Mesenchymal stem cell (in vitro differentiated cells and primary cell): ENCODE measurements at regions not wholly inside any gene's neighbourhood (a gene's known extent, or its start where the extent isn't known, plus 50 kb on each side); places are given as distances from the start of the nearest gene placed in this dataset.

Experiments used
- DNase-seq: peaks from one replicate; pipeline ENCODE4 v3.0.0-alpha.2; 2013
- H2AFZ ChIP-seq: one replicate; pipeline ENCODE4 v1.6.1; 2013; ENCODE audit warnings: low read depth, mild to moderate bottlenecking, control low read depth, inconsistent platforms, low read length, moderate library complexity
- H2AK5ac ChIP-seq: 2 replicates; pipeline ENCODE4 v1.6.1; 2013; ENCODE audit warnings: low read length, moderate library complexity, mild to moderate bottlenecking, inconsistent platforms; ENCODE audit not compliant: severe bottlenecking
- H2BK120ac ChIP-seq: one replicate; pipeline ENCODE4 v1.6.1; 2013; ENCODE audit warnings: low read depth, mild to moderate bottlenecking, inconsistent platforms, low read length, moderate library complexity
- H2BK12ac ChIP-seq, 2 experiments: one replicate each; pipeline ENCODE4 v1.6.1; 2013; ENCODE audit warnings: inconsistent platforms in 2 of 2, low read length in 2 of 2, mild to moderate bottlenecking in 2 of 2, moderate library complexity in 2 of 2, control low read depth in 1 of 2
- H2BK15ac ChIP-seq: one replicate; pipeline ENCODE4 v1.6.1; 2013; ENCODE audit warnings: mild to moderate bottlenecking, low read depth, inconsistent platforms; ENCODE audit not compliant: poor library complexity, severe bottlenecking
- H2BK5ac ChIP-seq: 2 replicates; pipeline ENCODE4 v1.6.1; 2013; ENCODE audit warnings: low read depth, mild to moderate bottlenecking, low read length, control low read depth, inconsistent platforms; ENCODE audit not compliant: poor library complexity, severe bottlenecking
- H3K14ac ChIP-seq, 2 experiments: one replicate each; pipeline ENCODE4 v1.6.1; 2013; ENCODE audit warnings: inconsistent platforms in 2 of 2, low read length in 2 of 2, control low read depth in 1 of 2, mild to moderate bottlenecking in 1 of 2, moderate library complexity in 1 of 2
- H3K18ac ChIP-seq, 2 experiments: one replicate each; pipeline ENCODE4 v1.6.1; 2013; ENCODE audit warnings: inconsistent platforms in 2 of 2, low read length in 2 of 2, control low read depth in 1 of 2, low read depth in 1 of 2, mild to moderate bottlenecking in 1 of 2
- H3K23ac ChIP-seq, 2 experiments: one replicate each; pipeline ENCODE4 v1.6.1; 2013; ENCODE audit warnings: inconsistent platforms in 2 of 2, low read length in 2 of 2, mild to moderate bottlenecking in 2 of 2, moderate library complexity in 2 of 2, control low read depth in 1 of 2
- H3K27ac ChIP-seq: 2 replicates; pipeline ENCODE4 v1.5.1; 2013; ENCODE audit warnings: mild to moderate bottlenecking, moderate library complexity, low read length, control low read depth, inconsistent platforms; ENCODE audit not compliant: poor library complexity, severe bottlenecking
- H3K27me3 ChIP-seq, 2 experiments: 2 replicates each; pipeline versions ENCODE4 v1.6.1 to v1.7.0; 2013; ENCODE audit warnings: low read length in 2 of 2, mild to moderate bottlenecking in 2 of 2, moderate library complexity in 2 of 2, control low read depth in 1 of 2, inconsistent platforms in 1 of 2; ENCODE audit not compliant: control insufficient read depth in 1 of 2, insufficient read depth in 1 of 2
- H3K36me3 ChIP-seq, 2 experiments: 2 replicates each; pipeline versions ENCODE4 v1.6.1 to v1.7.0; 2013; ENCODE audit warnings: low read length in 2 of 2, control low read depth in 1 of 2, inconsistent platforms in 1 of 2, low read depth in 1 of 2, mild to moderate bottlenecking in 1 of 2; ENCODE audit not compliant: insufficient read depth in 2 of 2, control insufficient read depth in 1 of 2
- H3K4ac ChIP-seq, 2 experiments: one replicate each; pipeline ENCODE4 v1.6.1; 2013; ENCODE audit warnings: inconsistent platforms in 2 of 2, low read length in 2 of 2, mild to moderate bottlenecking in 2 of 2, moderate library complexity in 2 of 2, control low read depth in 1 of 2, low read depth in 1 of 2
- H3K4me1 ChIP-seq: 2 replicates; pipeline ENCODE4 v1.6.1; 2013; ENCODE audit warnings: low read depth, low read length, control low read depth; ENCODE audit not compliant: control insufficient read depth, insufficient read depth
- H3K4me2 ChIP-seq: 2 replicates; pipeline ENCODE4 v1.6.1; 2013; ENCODE audit warnings: low read length, mild to moderate bottlenecking, inconsistent platforms; ENCODE audit not compliant: poor library complexity, severe bottlenecking
- H3K4me3 ChIP-seq, 2 experiments: 2 replicates each; pipeline versions ENCODE4 v1.5.1 to v1.7.0; 2013; ENCODE audit warnings: low read length in 2 of 2, mild to moderate bottlenecking in 2 of 2, control low read depth in 1 of 2, low read depth in 1 of 2; ENCODE audit not compliant: insufficient read depth in 1 of 2
- H3K79me1 ChIP-seq: replicated peaks from 2 replicates; pipeline ENCODE4 v1.6.1; 2013; ENCODE audit warnings: mild to moderate bottlenecking, control low read depth, low read length, inconsistent platforms; ENCODE audit not compliant: poor library complexity, severe bottlenecking
- H3K9ac ChIP-seq: 2 replicates; pipeline ENCODE4 v1.7.0; 2013; ENCODE audit warnings: mild to moderate bottlenecking, low read length, moderate library complexity
- H3K9me3 ChIP-seq: 2 replicates; pipeline ENCODE4 v1.7.0; 2013; ENCODE audit warnings: mild to moderate bottlenecking, low read length; ENCODE audit not compliant: control insufficient read depth
- H4K8ac ChIP-seq: one replicate; pipeline ENCODE4 v1.6.1; 2013; ENCODE audit warnings: inconsistent platforms, mild to moderate bottlenecking, low read length, moderate library complexity
- H4K91ac ChIP-seq: one replicate; pipeline ENCODE4 v1.6.1; 2013; ENCODE audit warnings: mild to moderate bottlenecking, low read length, inconsistent platforms
- WGBS: methylation state at CpG from one replicate; pipeline ENCODE4 v1.1.7; 2013; ENCODE audit warnings: mixed read lengths; 5-methylcytosine and 5-hydroxymethylcytosine counted together

GRCh38 chr4:175946472-175947116, 119.0 kb upstream of the WDR17 start:
- Histone ChIP-seq H3K14ac (no peak overlapping the region), H3K4me3 (no peak overlapping the region), H2BK12ac (no peak overlapping the region), H2BK5ac (no peak overlapping the region), H3K9me3 (no peaks in the 10 kb centered on the region), H3K79me1 (no peaks in the 10 kb centered on the region), H4K91ac (no peak overlapping the region), H3K4me2 (no peak overlapping the region), H3K27ac (no peak overlapping the region), H4K8ac (no peak overlapping the region), H3K23ac (no peak overlapping the region), H3K4me1 (no peaks in the 10 kb centered on the region), H3K9ac (peak overlapping the region; percentile 70), H2AK5ac (no peak overlapping the region), H2AFZ (no peak overlapping the region), H2BK15ac (no peak overlapping the region), H3K36me3 (no peaks in the 10 kb centered on the region), H2BK120ac (no peak overlapping the region), H3K27me3 (no peaks in the 10 kb centered on the region), H3K18ac (no peak overlapping the region), H3K4ac (no peak overlapping the region)
- 86% methylated on average over 5 of the region's 6 CpGs for WGBS
- DNase-seq: no peak

GRCh38 chr4:175947117-175947722, 118.4 kb upstream of the WDR17 start:
- peak; percentile 31 for DNase-seq
- no peak overlapping the region for H3K4me2 ChIP-seq
- peak overlapping the region; percentile 70 for H3K9ac ChIP-seq
- no peaks in the 10 kb centered on the region for H3K4me1 ChIP-seq
- no peak overlapping the region for H3K27ac ChIP-seq
- H2BK120ac ChIP-seq: no peak overlapping the region
- H3K23ac ChIP-seq: no peak overlapping the region
- H3K9me3 ChIP-seq: no peaks in the 10 kb centered on the region
- H4K91ac ChIP-seq: no peak overlapping the region
- H3K79me1 ChIP-seq: no peaks in the 10 kb centered on the region
- H2AFZ ChIP-seq: no peak overlapping the region
- H3K4me3 ChIP-seq: no peak overlapping the region
- no peaks in the 10 kb centered on the region for H3K27me3 ChIP-seq
- no peak overlapping the region for H4K8ac ChIP-seq
- no CpG with 5 or more reads among the region's 4 CpGs for WGBS
- no peak overlapping the region for H3K4ac ChIP-seq
- no peak overlapping the region for H2BK12ac ChIP-seq
- H2BK15ac ChIP-seq: no peak overlapping the region
- H3K18ac ChIP-seq: no peak overlapping the region
- H2AK5ac ChIP-seq: no peak overlapping the region
- no peak overlapping the region for H2BK5ac ChIP-seq
- H3K14ac ChIP-seq: no peak overlapping the region
- H3K36me3 ChIP-seq: no peaks in the 10 kb centered on the region

- WGBS: 100% methylated on average over 1 of the region's 1 CpG
- no peak overlapping the region for H4K91ac ChIP-seq
- no peak overlapping the region for H4K8ac ChIP-seq
- H2BK15ac ChIP-seq: no peak overlapping the region
- H3K36me3 ChIP-seq: no peaks in the 10 kb centered on the region
- H3K79me1 ChIP-seq: no peaks in the 10 kb centered on the region
- H2BK120ac ChIP-seq: no peak overlapping the region
- H3K4me1 ChIP-seq: no peaks in the 10 kb centered on the region
- no peaks in the 10 kb centered on the region for H3K9me3 ChIP-seq
- no peak for DNase-seq
- no peak overlapping the region for H3K18ac ChIP-seq
- H2BK5ac ChIP-seq: no peak overlapping the region
- H3K4me3 ChIP-seq: no peak overlapping the region
- H3K4ac ChIP-seq: no peak overlapping the region
- H3K4me2 ChIP-seq: no peak overlapping the region
- H3K23ac ChIP-seq: no peak overlapping the region
- H3K27me3 ChIP-seq: no peaks in the 10 kb centered on the region
- no peak overlapping the region for H3K9ac ChIP-seq
- H2AFZ ChIP-seq: no peak overlapping the region
- H2BK12ac ChIP-seq: no peak overlapping the region
- H2AK5ac ChIP-seq: no peak overlapping the region
- no peak overlapping the region for H3K27ac ChIP-seq
- H3K14ac ChIP-seq: no peak overlapping the region
Observed at GRCh38 chr4:175951794-175952193, 113.8 kb upstream of the WDR17 start.

GRCh38 chr4:175953116-175953515, 112.5 kb upstream of the WDR17 start:
- Histone ChIP-seq H3K79me1 (no peaks in the 10 kb centered on the region), H2BK120ac (no peak overlapping the region), H3K36me3 (no peaks in the 10 kb centered on the region), H3K9ac (no peak overlapping the region), H2AK5ac (no peak overlapping the region), H3K14ac (no peak overlapping the region), H3K23ac (no peak overlapping the region), H4K8ac (no peak overlapping the region), H3K27ac (no peak overlapping the region), H3K9me3 (no peaks in the 10 kb centered on the region), H3K4me1 (no peaks in the 10 kb centered on the region), H2BK12ac (no peak overlapping the region), H3K4me2 (no peak overlapping the region), H4K91ac (no peak overlapping the region), H2BK15ac (no peak overlapping the region), H2AFZ (no peak overlapping the region), H3K4me3 (no peak overlapping the region), H2BK5ac (no peak overlapping the region), H3K18ac (no peak overlapping the region), H3K27me3 (no peaks in the 10 kb centered on the region), H3K4ac (no peak overlapping the region)
- DNase-seq: no peak
- WGBS: 100% methylated on average over 1 of the region's 2 CpGs
